ENCODE measurements at regions not wholly inside any gene's neighbourhood (a gene's known extent, or its start where the extent isn't known, plus 50 kb on each side); places are given as distances from the start of the nearest gene placed in this dataset.
"Not testable (repeated sequence)": the region's sequence is repeated elsewhere in the genome, so short reads cannot be mapped to it uniquely, and the experiment has no call there.

- TF ChIP-seq CTCF, POLR2A (IDR thresholded peaks at IDR 0.05): not testable (repeated sequence)
These were observed 684.1 kb downstream of the CDY1 start for GRCh38 chrY:26306046-26306445.
